GM13976 (cell line): ENCODE measurements at regions not wholly inside any gene's neighbourhood (a gene's known extent, or its start where the extent isn't known, plus 50 kb on each side); places are given as distances from the start of the nearest gene placed in this dataset.

Source experiments
- DNase-seq: peaks from one replicate; pipeline ENCODE4 v3.0.0; 2012; ENCODE audit warnings: low spot score
- CTCF ChIP-seq: IDR thresholded peaks from 2 replicates; pipeline ENCODE4 v1.5.1; 2012; ENCODE audit warnings: borderline replicate concordance, mild to moderate bottlenecking; ENCODE audit not compliant: insufficient read depth; ENCODE audit errors: extremely low read depth, missing control alignments, control extremely low read depth
- in situ Hi-C: fragments of 300-500 bp; cut with MboI; formaldehyde crosslinking; loops from one replicate; pipeline ENCODE4 v1.12.0; 2022; ENCODE audit warnings: low sequenced_read_pairs, mixed read lengths, inconsistent platforms; ENCODE audit not compliant: unreplicated experiment

DNA sequence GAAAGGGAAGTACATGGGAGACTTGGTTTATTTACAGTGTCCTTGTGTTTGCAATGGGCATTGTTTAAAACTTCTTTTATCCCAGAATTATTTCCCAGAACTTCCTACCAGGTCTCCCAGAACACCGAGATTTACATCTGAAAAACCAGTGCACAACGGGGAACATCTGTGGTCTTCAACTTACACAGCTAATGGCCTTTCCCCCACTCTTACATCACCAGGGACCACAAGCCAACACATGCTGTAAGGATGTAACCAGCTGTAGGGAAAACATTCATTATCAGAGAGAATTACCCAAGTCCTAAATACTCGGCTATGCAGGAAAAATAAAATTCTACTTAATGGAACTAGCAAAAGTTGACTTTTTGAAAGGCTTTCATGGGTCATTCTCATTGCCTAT, 267.6 kb downstream of the DUSP6 start:
- no peak for TF ChIP-seq CTCF
- in situ Hi-C loops = no loop called here
- DNase-seq = no peak

- in situ Hi-C loops = no loop called here
- TF ChIP-seq CTCF = no peak
These were observed 268.8 kb downstream of the DUSP6 start for GRCh38 chr12:89083491-89083890.

GRCh38 chr12:89082370-89082753, 269.9 kb downstream of the DUSP6 start:
- DNase-seq = no peak
- in situ Hi-C loops = no loop called here
- no peak for TF ChIP-seq CTCF

More at GRCh38 chr12:89083491-89083890, 268.8 kb downstream of the DUSP6 start:
- no peak for DNase-seq

- DNase-seq = no peak
- in situ Hi-C loops = no loop called here
- no peak for TF ChIP-seq CTCF
These were observed 270.5 kb downstream of the DUSP6 start for GRCh38 chr12:89081719-89082369.

DNA sequence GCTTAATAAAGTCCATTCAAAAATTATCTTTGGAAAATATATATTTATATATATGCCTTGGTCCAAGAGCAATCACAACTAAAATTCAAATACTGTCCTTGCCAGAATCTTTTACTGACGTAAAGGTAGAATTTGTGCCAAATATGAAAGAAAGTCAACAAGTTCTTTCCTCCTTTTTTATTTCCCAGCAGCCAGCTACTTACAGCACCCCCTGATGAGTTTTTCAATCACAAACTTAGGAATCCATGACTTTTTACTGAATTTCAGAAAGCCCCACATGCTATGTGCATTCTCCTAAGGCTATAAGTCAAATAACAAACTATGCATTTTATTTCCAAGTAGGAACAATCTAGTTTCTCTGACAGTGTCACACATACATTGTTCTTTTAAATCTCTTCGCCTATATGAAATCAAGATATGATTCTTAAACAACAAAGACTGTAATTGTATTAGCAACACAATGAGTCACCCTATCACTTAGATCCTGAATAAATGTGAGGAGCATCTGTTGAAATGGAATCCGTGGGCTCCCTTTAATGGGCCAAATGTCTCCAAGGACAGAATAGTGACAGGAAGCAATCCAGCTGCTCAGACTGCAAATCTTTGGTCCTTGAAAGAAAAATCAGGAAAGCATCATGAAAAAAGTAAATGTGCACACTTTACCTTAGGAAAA, 271.4 kb downstream of the DUSP6 start:
- DNase-seq = no peak
- in situ Hi-C loops = no loop called here
- no peak for TF ChIP-seq CTCF

DNA sequence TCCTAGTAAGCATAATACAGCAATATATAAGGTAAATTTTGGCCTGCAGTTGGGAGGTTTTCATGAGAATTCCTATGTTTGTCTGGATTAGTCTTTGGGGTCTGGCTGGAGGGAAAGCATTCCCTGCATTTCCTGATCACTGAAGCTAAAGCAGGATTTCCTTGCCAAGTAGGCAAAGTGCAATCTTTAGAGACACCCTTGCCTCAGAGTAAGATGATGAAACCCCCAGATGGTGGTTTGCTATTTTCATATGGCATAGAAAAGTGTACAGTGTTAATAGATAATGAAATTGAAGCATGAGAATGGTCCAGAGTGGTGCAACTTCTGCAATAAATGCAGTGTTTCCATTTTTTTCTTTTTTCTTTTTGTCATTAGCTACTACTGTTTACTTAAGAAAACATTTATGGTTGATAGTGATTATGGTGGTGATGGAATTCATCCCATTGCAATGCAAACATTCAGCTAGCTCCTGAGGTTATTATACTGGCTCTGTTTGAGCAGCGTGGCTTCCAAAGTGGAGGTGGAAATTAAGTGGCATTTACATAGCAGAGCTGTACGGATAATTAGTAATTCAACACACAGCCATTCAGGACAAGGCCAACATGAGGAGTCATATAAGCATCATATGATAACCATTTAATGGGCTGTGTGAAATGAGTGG, 276.3 kb downstream of the DUSP6 start:
- TF ChIP-seq CTCF = no peak
- in situ Hi-C loops = no loop called here
- DNase-seq = no peak
